ENCODE measurements at regions not wholly inside any gene's neighbourhood (a gene's known extent, or its start where the extent isn't known, plus 50 kb on each side); places are given as distances from the start of the nearest gene placed in this dataset.
"Not testable (repeated sequence)": the region's sequence is repeated elsewhere in the genome, so short reads cannot be mapped to it uniquely, and the experiment has no call there.

DNA sequence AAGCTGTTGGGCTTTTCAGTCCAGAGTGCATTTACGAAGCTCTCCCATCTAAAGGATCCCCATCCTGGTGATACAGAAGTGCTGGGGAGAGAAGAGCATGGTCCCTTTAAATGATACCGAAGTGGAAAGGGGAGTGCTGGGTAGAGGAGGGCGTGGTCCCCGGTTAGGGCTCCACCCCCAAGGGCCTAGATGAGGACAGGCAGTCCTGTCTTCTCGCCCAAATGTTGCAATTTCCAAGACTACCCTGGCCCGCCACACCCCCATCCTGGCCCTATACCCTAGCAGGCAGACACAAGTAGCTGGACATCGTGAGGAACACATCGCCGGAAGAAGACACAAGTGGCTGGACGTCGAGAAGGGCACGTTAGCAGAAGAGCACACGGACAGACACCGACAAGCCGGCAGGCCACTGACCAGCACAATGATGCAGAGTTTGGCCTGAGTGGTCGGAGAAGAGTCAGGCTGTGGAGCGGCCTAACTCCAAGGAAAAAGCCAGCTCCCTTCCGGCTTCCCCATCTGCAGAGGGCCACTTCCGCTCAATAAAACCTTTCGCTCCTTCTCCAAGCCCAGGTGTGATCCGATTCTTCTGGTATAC, 439.5 kb upstream of the NRP1 start:
- CTCF ChIA-PET: no interaction called here

DNA sequence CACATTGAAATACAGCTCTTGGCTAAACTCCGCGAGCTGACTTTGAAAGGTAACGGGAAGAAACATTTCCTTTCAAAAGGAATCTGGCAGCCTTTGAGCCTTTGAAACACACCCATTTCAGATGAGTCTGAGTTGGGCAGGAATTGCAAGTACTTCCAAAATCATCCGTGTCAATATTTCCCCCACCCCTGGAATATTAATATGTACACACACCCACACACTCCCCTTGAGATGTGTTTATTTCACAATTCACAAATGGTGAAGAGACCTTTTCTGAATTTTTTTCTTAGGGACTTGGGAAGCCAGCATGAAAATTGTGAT, 438.7 kb upstream of the NRP1 start:
- peaks cover 0 to 18% (median 12%) of the 10 kb centered on the region in 7 donors for H3K4me1 Mint-ChIP-seq
- CTCF ChIA-PET: no interaction called here

More for the DNA sequence above, 439.5 kb upstream of the NRP1 start:
- H3K27ac ChIP-seq (ENCODE audit: low read depth, low read length): no peak overlapping the region
- no peak for DNase-seq
- H3K4me3 Mint-ChIP-seq: no peak overlapping the region
- intact Hi-C loops (cut with micrococcal nuclease): no loop called here
- H3K27ac Mint-ChIP-seq: no peak overlapping the region
- no peaks in the 10 kb centered on the region for H3K36me3 Mint-ChIP-seq
- POLR2A ChIA-PET: no interaction called here
- ATAC-seq: no peak
- H3K27me3 Mint-ChIP-seq: peaks cover 0 to 8% (median 6%) of the 10 kb centered on the region in 5 donors
- no peaks in the 10 kb centered on the region for H3K4me1 ChIP-seq (ENCODE audit: control insufficient read depth in 2 of 2, insufficient read depth in 2 of 2, low read length in 2 of 2)
- peaks cover 0 to 18% (median 12%) of the 10 kb centered on the region in 7 donors for H3K4me1 Mint-ChIP-seq
- peaks cover 0 to 4% (median 0%) of the 10 kb centered on the region in 11 donors for H3K9me3 Mint-ChIP-seq
- H3K9me3 ChIP-seq (ENCODE audit: control insufficient read depth in 2 of 3, low read length in 3 of 3): no peaks in the 10 kb centered on the region
- no peaks in the 10 kb centered on the region for H3K27me3 ChIP-seq (ENCODE audit: control insufficient read depth in 2 of 2, insufficient read depth in 2 of 2, low read length in 2 of 2)
- no peak overlapping the region for H3K4me3 ChIP-seq (ENCODE audit: low read length)
- no peaks in the 10 kb centered on the region for H3K36me3 ChIP-seq (ENCODE audit: control insufficient read depth in 2 of 3, insufficient read depth in 3 of 3, low read length in 3 of 3)

DNA sequence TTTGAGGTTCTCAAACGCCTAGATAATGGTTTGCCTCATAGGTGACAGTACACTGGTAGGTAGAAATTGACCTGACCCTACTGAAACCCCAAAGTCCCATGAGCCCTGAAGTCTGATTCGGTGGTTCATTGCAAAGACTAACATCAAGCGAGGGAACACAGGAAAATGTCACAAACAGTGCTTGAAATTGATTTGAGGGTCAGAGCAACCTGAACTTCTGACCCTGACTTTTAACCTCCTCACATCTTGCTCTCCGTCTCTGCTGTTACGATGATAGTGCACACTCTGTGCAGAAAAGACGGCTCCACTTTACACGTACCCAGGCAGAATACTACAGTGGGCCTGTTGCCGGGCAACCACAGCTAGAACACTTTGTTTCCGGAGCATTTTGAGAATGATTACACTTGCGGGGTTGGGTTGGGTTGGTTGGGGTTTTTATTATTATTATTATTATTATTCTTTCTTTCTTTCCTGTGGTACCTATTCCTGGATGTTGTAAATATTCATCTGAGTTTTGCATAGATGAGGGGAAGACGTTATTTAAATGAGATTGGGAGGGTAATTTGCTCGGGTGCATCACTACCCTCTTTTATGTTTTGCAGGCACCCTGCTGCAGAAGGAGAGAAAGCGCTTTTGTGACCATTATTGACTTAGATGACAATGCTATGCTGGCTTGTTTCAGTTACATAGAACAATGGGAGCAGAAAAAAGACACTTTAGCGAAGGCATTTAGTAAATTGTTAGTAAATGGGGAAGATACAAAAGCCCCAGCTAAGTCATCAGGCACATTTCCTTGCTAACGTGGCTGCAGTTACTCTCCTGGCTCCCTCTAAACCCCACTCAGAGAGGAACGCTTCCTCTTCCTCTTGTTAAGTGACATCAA, 438.1 kb upstream of the NRP1 start:
- Mint-ChIP-seq H3K4me3 (peak overlapping the region in 6 of 10 donors; percentile 12 to 59 (median 46)), H3K4me1 (peaks cover 0 to 18% (median 12%) of the 10 kb centered on the region in 7 donors), H3K36me3 (no peaks in the 10 kb centered on the region), H3K27ac (no peak overlapping the region), H3K9me3 (peaks cover 0 to 4% (median 0%) of the 10 kb centered on the region in 11 donors), H3K27me3 (peaks cover 0 to 10% (median 6%) of the 10 kb centered on the region in 5 donors)
- Histone ChIP-seq H3K27me3 (ENCODE audit: control insufficient read depth in 2 of 2, insufficient read depth in 2 of 2, low read length in 2 of 2) (no peaks in the 10 kb centered on the region), H3K36me3 (ENCODE audit: control insufficient read depth in 2 of 3, insufficient read depth in 3 of 3, low read length in 3 of 3) (no peaks in the 10 kb centered on the region), H3K4me1 (ENCODE audit: control insufficient read depth in 2 of 2, insufficient read depth in 2 of 2, low read length in 2 of 2) (no peaks in the 10 kb centered on the region), H3K4me3 (ENCODE audit: low read length) (no peak overlapping the region), H3K27ac (ENCODE audit: low read depth, low read length) (no peak overlapping the region), H3K9me3 (ENCODE audit: control insufficient read depth in 2 of 3, low read length in 3 of 3) (no peaks in the 10 kb centered on the region)
- POLR2A ChIA-PET: no interaction called here
- CTCF ChIA-PET: no interaction called here
- peak; percentile 56 for ATAC-seq
- DNase-seq: no peak
- intact Hi-C loops (cut with micrococcal nuclease): no loop called here

More for the DNA sequence above, 438.7 kb upstream of the NRP1 start:
- DNase-seq (no peak), ATAC-seq (peak; percentile 8)
- Histone ChIP-seq H3K9me3 (ENCODE audit: control insufficient read depth in 2 of 3, low read length in 3 of 3) (no peaks in the 10 kb centered on the region), H3K36me3 (ENCODE audit: control insufficient read depth in 2 of 3, insufficient read depth in 3 of 3, low read length in 3 of 3) (no peaks in the 10 kb centered on the region), H3K4me1 (ENCODE audit: control insufficient read depth in 2 of 2, insufficient read depth in 2 of 2, low read length in 2 of 2) (no peaks in the 10 kb centered on the region), H3K27me3 (ENCODE audit: control insufficient read depth in 2 of 2, insufficient read depth in 2 of 2, low read length in 2 of 2) (no peaks in the 10 kb centered on the region), H3K4me3 (ENCODE audit: low read length) (no peak overlapping the region), H3K27ac (ENCODE audit: low read depth, low read length) (no peak overlapping the region)
- H3K4me3 Mint-ChIP-seq: peak overlapping the region in 3 of 10 donors; percentile 12 to 55 (median 32)
- no peak overlapping the region for H3K27ac Mint-ChIP-seq
- H3K36me3 Mint-ChIP-seq: no peaks in the 10 kb centered on the region
- intact Hi-C loops (cut with micrococcal nuclease): no loop called here
- peaks cover 0 to 4% (median 0%) of the 10 kb centered on the region in 11 donors for H3K9me3 Mint-ChIP-seq
- POLR2A ChIA-PET: no interaction called here
- H3K27me3 Mint-ChIP-seq: peaks cover 0 to 10% (median 6%) of the 10 kb centered on the region in 5 donors

DNA sequence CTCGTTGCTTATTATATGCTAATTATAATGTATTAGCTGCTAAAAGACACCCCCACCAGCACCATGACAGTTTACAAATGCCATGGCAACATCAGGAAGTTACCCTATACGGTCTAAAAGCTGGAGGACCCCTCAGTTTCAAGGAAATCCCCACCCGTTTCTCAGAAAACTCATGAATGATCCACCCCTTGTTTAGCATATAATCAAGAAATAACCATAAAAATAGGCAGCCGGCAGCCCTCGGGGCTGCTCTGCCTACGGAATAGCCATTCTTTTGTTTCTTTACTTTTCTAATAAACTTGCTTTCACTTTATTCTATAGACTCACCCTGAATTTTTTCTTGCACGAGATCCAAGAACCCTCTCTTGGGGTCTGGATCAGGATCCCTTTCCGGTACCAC, 437.4 kb upstream of the NRP1 start:
- H3K27me3 Mint-ChIP-seq; H3K9me3 ChIP-seq (ENCODE audit: control insufficient read depth in 2 of 3, low read length in 3 of 3); H3K27ac Mint-ChIP-seq; H3K27me3 ChIP-seq (ENCODE audit: control insufficient read depth in 2 of 2, insufficient read depth in 2 of 2, low read length in 2 of 2); H3K36me3 Mint-ChIP-seq; H3K36me3 ChIP-seq (ENCODE audit: control insufficient read depth in 2 of 3, insufficient read depth in 3 of 3, low read length in 3 of 3); ATAC-seq; H3K27ac ChIP-seq (ENCODE audit: low read depth, low read length); H3K4me3 ChIP-seq (ENCODE audit: low read length); CTCF ChIA-PET; POLR2A ChIA-PET; H3K9me3 Mint-ChIP-seq; H3K4me1 ChIP-seq (ENCODE audit: control insufficient read depth in 2 of 2, insufficient read depth in 2 of 2, low read length in 2 of 2); H3K4me3 Mint-ChIP-seq; intact Hi-C loops (cut with micrococcal nuclease); DNase-seq: not testable (repeated sequence)
- H3K4me1 Mint-ChIP-seq: peaks cover 0 to 18% (median 12%) of the 10 kb centered on the region in 7 donors

DNA sequence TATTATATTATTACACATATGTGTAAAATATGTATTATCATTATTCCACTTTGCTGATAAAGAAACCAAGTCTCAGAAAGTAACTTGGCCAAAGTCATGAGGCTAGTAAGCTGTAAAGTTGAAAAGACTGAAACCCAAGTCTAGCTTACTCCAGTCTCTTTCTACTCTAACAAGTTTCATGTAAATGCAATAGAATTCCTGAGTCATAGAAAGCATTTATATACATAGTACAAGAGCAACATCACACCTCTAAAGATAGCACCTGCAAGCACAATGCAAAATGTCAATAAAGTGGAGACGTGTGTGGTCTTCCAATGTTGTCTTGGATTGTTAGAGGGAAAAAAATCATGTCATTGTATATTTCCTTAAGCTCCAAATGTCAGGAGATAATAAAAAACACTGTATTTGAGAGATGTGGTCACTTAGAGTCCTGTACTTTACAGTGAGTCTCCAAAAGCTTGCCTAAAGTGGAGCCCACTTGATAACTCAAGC, 430.3 kb upstream of the NRP1 start:
- no peaks in the 10 kb centered on the region for H3K27me3 ChIP-seq (ENCODE audit: control insufficient read depth in 2 of 2, insufficient read depth in 2 of 2, low read length in 2 of 2)
- peaks cover 0 to 6% (median 0%) of the 10 kb centered on the region in 11 donors for H3K9me3 Mint-ChIP-seq
- DNase-seq: no peak
- no peaks in the 10 kb centered on the region for H3K36me3 ChIP-seq (ENCODE audit: control insufficient read depth in 2 of 3, insufficient read depth in 3 of 3, low read length in 3 of 3)
- ChIA-PET POLR2A (no interaction called here), CTCF (no interaction called here)
- H3K4me1 Mint-ChIP-seq: no peaks in the 10 kb centered on the region
- ATAC-seq: no peak
- no peaks in the 10 kb centered on the region for H3K9me3 ChIP-seq (ENCODE audit: control insufficient read depth in 2 of 3, low read length in 3 of 3)
- no peaks in the 10 kb centered on the region for H3K36me3 Mint-ChIP-seq
- peaks cover 0 to 16% (median 0%) of the 10 kb centered on the region in 5 donors for H3K27me3 Mint-ChIP-seq
- no peak overlapping the region for H3K4me3 Mint-ChIP-seq
- H3K27ac Mint-ChIP-seq: no peak overlapping the region
- no peaks in the 10 kb centered on the region for H3K4me1 ChIP-seq (ENCODE audit: control insufficient read depth in 2 of 2, insufficient read depth in 2 of 2, low read length in 2 of 2)
- H3K4me3 ChIP-seq (ENCODE audit: low read length): no peak overlapping the region
- H3K27ac ChIP-seq (ENCODE audit: low read depth, low read length): no peak overlapping the region
- intact Hi-C loops (cut with micrococcal nuclease): no loop called here

DNA sequence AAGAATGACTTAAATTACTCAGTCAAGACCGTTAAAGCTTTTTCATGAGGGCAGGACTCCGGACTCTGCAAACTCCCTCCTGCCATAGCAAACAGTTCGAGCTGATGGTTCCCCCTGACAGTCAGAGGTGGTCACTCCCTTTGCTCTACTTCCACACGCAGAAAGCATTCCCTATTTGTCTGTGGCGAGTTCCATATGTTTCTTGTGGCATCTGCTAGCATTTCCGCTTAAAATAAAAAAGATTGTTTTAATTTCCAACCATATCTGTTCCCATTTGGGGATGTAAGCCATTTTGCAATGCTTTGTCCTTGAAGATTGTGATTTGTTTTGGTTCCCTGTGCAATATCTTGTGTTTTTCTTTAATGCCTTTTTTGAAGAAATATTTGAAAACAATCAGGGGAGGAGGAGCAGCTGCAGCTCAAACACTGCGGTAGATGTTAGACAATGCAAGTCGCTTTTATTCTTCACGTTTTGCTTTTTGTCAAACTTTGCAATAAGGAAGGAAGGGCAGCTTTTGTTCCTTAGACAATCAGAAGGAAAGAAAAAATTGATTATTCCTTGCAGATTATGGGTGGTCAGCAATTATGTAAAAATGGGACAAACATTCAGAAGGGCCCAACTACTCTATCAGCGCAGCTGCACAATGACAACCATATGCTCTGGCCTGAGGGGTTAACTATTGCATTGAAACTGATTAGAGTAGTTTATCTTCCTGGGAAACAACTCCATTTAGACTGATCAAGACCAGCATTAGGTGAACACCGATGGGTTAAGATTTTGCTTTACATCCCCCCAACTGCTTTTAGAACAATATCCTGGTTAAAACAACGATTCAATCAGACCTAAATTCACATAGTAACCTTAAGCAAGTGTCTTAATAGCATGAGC, 425.8 kb upstream of the NRP1 start:
- intact Hi-C loops (cut with micrococcal nuclease): no loop called here
- ChIA-PET POLR2A (no interaction called here), CTCF (no interaction called here)
- ATAC-seq (no peak), DNase-seq (no peak)
- peaks cover 0 to 6% (median 0%) of the 10 kb centered on the region in 11 donors for H3K9me3 Mint-ChIP-seq
- Histone ChIP-seq H3K4me3 (ENCODE audit: low read length) (no peak overlapping the region), H3K4me1 (ENCODE audit: control insufficient read depth in 2 of 2, insufficient read depth in 2 of 2, low read length in 2 of 2) (no peaks in the 10 kb centered on the region), H3K27ac (ENCODE audit: low read depth, low read length) (no peak overlapping the region), H3K36me3 (ENCODE audit: control insufficient read depth in 2 of 3, insufficient read depth in 3 of 3, low read length in 3 of 3) (no peaks in the 10 kb centered on the region), H3K9me3 (ENCODE audit: control insufficient read depth in 2 of 3, low read length in 3 of 3) (no peaks in the 10 kb centered on the region), H3K27me3 (ENCODE audit: control insufficient read depth in 2 of 2, insufficient read depth in 2 of 2, low read length in 2 of 2) (no peaks in the 10 kb centered on the region)
- H3K4me3 Mint-ChIP-seq: no peak overlapping the region
- H3K27me3 Mint-ChIP-seq: no peaks in the 10 kb centered on the region
- H3K4me1 Mint-ChIP-seq: no peaks in the 10 kb centered on the region
- no peaks in the 10 kb centered on the region for H3K36me3 Mint-ChIP-seq
- H3K27ac Mint-ChIP-seq: no peak overlapping the region

Measured in naive thymus-derived CD4-positive, alpha-beta T cell (primary cell).